GM21529 (cell line): ENCODE measurements at regions not wholly inside any gene's neighbourhood (a gene's known extent, or its start where the extent isn't known, plus 50 kb on each side); places are given as distances from the start of the nearest gene placed in this dataset.

Source experiments
- ATAC-seq: cut with Tn5 transposase; IDR thresholded peaks from one replicate; pipeline ENCODE4 v1.9.1; 2021; ENCODE audit not compliant: unreplicated experiment

- ATAC-seq = no peak
These were observed 64.5 kb upstream of the KLF13 start for GRCh38 chr15:31262143-31262530.

- ATAC-seq = peak; percentile 40
These were observed 63.5 kb upstream of the KLF13 start for GRCh38 chr15:31262901-31263671.

- ATAC-seq = peak; percentile 30
These were observed 62.7 kb upstream of the KLF13 start for GRCh38 chr15:31263751-31264558.

GRCh38 chr15:31264559-31265089, 62.0 kb upstream of the KLF13 start:
- no peak for ATAC-seq

- no peak for ATAC-seq
These were observed 61.4 kb upstream of the KLF13 start for GRCh38 chr15:31265090-31265870.

GRCh38 chr15:31265871-31266711, 60.5 kb upstream of the KLF13 start:
- ATAC-seq = peak; percentile 61

GRCh38 chr15:31266712-31267111, 59.9 kb upstream of the KLF13 start:
- ATAC-seq = peak; percentile 8

- no peak for ATAC-seq
These were observed 59.2 kb upstream of the KLF13 start for GRCh38 chr15:31267161-31268107.

GRCh38 chr15:31268108-31268501, 58.5 kb upstream of the KLF13 start:
- ATAC-seq = no peak

- no peak for ATAC-seq
These were observed 57.5 kb upstream of the KLF13 start for GRCh38 chr15:31268911-31269784.

GRCh38 chr15:31269816-31270575, 56.6 kb upstream of the KLF13 start:
- ATAC-seq = no peak

GRCh38 chr15:31270767-31271166, 55.9 kb upstream of the KLF13 start:
- ATAC-seq = no peak

GRCh38 chr15:31271224-31271635, 55.4 kb upstream of the KLF13 start:
- no peak for ATAC-seq

GRCh38 chr15:31271711-31272557, 54.7 kb upstream of the KLF13 start:
- no peak for ATAC-seq

GRCh38 chr15:31272558-31273257, 53.9 kb upstream of the KLF13 start:
- no peak for ATAC-seq
